BE2C (cell line): ENCODE measurements at regions not wholly inside any gene's neighbourhood (a gene's known extent, or its start where the extent isn't known, plus 50 kb on each side); places are given as distances from the start of the nearest gene placed in this dataset.

Source experiments
- DNase-seq: peaks from one replicate; pipeline ENCODE4 v3.0.0-alpha.2; 2020
- H3K27me3 ChIP-seq: fragments of 250-450 bp; sonication (Bioruptor Pico); 2 replicates; pipeline ENCODE4 v1.5.1; 2020; ENCODE audit warnings: mild to moderate bottlenecking
- H3K36me3 ChIP-seq: fragments of 250-450 bp; sonication (Bioruptor Pico); 2 replicates; pipeline ENCODE4 v1.5.1; 2020; ENCODE audit warnings: mild to moderate bottlenecking
- H3K4me1 ChIP-seq: fragments of 250-450 bp; sonication (Bioruptor Pico); 2 replicates; pipeline ENCODE4 v1.5.1; 2020
- H3K4me3 ChIP-seq: 2 replicates; pipeline ENCODE4 v1.5.1; 2011; ENCODE audit warnings: low read depth, low read length
- H3K9me3 ChIP-seq: fragments of 250-450 bp; sonication (Bioruptor Pico); 2 replicates; pipeline ENCODE4 v1.5.1; 2020
- TF ChIP-seq, protein P1 (sequence below): IDR thresholded peaks from 2 replicates; pipeline ENCODE4 v1.5.1; 2012; ENCODE audit warnings: mild to moderate bottlenecking, low read depth, low read length

GRCh38 chr1:79224537-79224936, 218.0 kb upstream of the ADGRL4 start:
- H3K36me3 ChIP-seq = no peaks in the 10 kb centered on the region
- H3K9me3 ChIP-seq = no peaks in the 10 kb centered on the region
- TF ChIP-seq, protein P1, sequence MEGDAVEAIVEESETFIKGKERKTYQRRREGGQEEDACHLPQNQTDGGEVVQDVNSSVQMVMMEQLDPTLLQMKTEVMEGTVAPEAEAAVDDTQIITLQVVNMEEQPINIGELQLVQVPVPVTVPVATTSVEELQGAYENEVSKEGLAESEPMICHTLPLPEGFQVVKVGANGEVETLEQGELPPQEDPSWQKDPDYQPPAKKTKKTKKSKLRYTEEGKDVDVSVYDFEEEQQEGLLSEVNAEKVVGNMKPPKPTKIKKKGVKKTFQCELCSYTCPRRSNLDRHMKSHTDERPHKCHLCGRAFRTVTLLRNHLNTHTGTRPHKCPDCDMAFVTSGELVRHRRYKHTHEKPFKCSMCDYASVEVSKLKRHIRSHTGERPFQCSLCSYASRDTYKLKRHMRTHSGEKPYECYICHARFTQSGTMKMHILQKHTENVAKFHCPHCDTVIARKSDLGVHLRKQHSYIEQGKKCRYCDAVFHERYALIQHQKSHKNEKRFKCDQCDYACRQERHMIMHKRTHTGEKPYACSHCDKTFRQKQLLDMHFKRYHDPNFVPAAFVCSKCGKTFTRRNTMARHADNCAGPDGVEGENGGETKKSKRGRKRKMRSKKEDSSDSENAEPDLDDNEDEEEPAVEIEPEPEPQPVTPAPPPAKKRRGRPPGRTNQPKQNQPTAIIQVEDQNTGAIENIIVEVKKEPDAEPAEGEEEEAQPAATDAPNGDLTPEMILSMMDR = no peak
- no peaks in the 10 kb centered on the region for H3K27me3 ChIP-seq
- H3K4me1 ChIP-seq = no peaks in the 10 kb centered on the region
- H3K4me3 ChIP-seq = no peak overlapping the region
- no peak for DNase-seq

- TF ChIP-seq, protein P1 = no peak
- H3K36me3 ChIP-seq = no peaks in the 10 kb centered on the region
- no peaks in the 10 kb centered on the region for H3K4me1 ChIP-seq
- no peaks in the 10 kb centered on the region for H3K27me3 ChIP-seq
- no peaks in the 10 kb centered on the region for H3K9me3 ChIP-seq
- no peak for DNase-seq
- no peak overlapping the region for H3K4me3 ChIP-seq
Measured at GRCh38 chr1:79220509-79220908, 214.0 kb upstream of the ADGRL4 start.

DNA sequence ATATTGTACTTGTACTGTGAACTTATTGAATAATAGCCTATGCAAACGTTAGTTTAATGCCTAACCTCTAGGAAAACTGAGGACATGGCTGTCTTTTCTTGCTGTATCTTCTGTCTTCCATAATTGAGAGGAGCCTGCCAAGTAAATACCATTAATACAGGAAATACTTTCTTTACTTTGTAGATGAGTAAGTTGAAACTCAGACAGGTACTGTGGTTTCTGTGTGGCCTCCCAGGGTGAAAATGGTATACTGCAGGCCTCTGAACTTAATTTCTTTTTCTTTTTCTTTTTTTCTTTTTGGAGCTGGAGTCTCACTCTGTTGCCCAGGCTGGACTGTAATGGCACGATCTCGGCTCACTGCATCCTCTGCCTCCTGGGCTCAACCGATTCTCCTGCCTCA, 208.8 kb upstream of the ADGRL4 start:
- H3K4me1 ChIP-seq = no peaks in the 10 kb centered on the region
- no peak for DNase-seq
- H3K36me3 ChIP-seq = no peaks in the 10 kb centered on the region
- H3K27me3 ChIP-seq = no peaks in the 10 kb centered on the region
- TF ChIP-seq, protein P1 = no peak
- no peaks in the 10 kb centered on the region for H3K9me3 ChIP-seq
- H3K4me3 ChIP-seq = no peak overlapping the region

- no peaks in the 10 kb centered on the region for H3K27me3 ChIP-seq
- TF ChIP-seq, protein P1 = no peak
- H3K9me3 ChIP-seq = no peaks in the 10 kb centered on the region
- no peaks in the 10 kb centered on the region for H3K4me1 ChIP-seq
- no peaks in the 10 kb centered on the region for H3K36me3 ChIP-seq
- H3K4me3 ChIP-seq = no peak overlapping the region
- no peak for DNase-seq
Measured at GRCh38 chr1:79207786-79208185, 201.3 kb upstream of the ADGRL4 start.

DNA sequence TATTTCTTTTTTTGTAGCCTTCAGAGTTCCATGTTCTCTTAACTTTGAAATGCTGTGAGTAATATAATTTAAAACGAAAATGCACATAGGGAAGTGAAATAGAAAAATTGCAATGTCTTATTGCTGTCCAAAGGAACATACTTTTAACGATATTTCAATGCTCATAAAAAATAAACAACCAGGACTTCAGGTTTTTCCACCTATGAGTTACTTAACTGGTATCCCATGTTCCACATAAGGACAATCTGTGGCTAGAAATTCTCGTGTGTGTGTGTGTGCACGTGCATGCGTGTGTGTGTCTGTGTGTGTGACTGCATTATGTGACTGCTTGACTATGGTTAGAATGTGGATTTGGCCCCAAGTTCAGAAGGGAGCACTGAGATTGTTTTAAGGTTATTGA, 200.8 kb upstream of the ADGRL4 start:
- no peak for DNase-seq
- no peaks in the 10 kb centered on the region for H3K36me3 ChIP-seq
- no peaks in the 10 kb centered on the region for H3K27me3 ChIP-seq
- H3K4me3 ChIP-seq = no peak overlapping the region
- H3K4me1 ChIP-seq = no peaks in the 10 kb centered on the region
- H3K9me3 ChIP-seq = no peaks in the 10 kb centered on the region
- TF ChIP-seq, protein P1 = no peak

DNA sequence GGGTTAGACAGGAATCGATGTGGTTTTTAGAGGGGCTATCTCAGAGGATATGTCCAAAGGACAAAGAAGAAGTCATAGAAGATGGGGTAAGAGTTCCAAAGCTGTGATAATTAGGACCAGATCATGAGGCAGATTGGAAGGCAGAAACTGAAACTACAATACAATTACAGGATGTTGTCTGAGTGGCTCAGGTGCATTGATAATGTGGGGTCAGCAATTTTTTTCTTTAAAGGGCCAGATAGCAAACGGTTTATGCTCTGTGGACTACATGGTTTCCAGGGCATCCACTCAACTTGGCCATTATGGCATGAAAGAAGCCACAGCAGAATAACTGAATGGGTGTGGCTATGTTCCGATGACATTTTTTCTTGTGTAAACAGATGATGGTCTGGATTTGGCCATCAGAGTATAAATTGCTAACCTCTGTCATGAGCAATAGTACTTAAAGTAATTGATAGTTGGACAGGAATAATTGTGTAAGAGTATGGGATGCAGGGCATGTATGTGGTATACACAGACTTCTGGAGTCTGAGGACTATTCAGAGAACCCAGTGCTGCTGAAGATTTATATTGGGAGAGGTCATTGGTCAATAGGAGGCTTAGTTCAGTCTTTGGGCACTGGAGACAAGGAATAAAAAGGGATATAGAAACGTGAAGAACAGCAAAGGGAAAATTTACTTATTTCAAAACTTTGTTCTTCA, 198.4 kb upstream of the ADGRL4 start:
- Histone ChIP-seq H3K4me1 (no peaks in the 10 kb centered on the region), H3K4me3 (no peak overlapping the region), H3K9me3 (no peaks in the 10 kb centered on the region), H3K36me3 (no peaks in the 10 kb centered on the region), H3K27me3 (no peaks in the 10 kb centered on the region)
- no peak for DNase-seq
- TF ChIP-seq, protein P1 = no peak
